GM18861 (cell line): ENCODE measurements at regions not wholly inside any gene's neighbourhood (a gene's known extent, or its start where the extent isn't known, plus 50 kb on each side); places are given as distances from the start of the nearest gene placed in this dataset.

Source experiments
- ATAC-seq: cut with Tn5 transposase; IDR thresholded peaks from one replicate; pipeline ENCODE4 v1.9.1; 2021; ENCODE audit not compliant: unreplicated experiment

GRCh38 chr13:105587786-105588185 lies 947.7 kb downstream of the EFNB2 start:
- no peak for ATAC-seq

GRCh38 chr13:105579821-105580710 lies 955.4 kb downstream of the EFNB2 start:
- ATAC-seq: no peak

- ATAC-seq: no peak
These were observed 962.3 kb downstream of the EFNB2 start for GRCh38 chr13:105573136-105573535.

GRCh38 chr13:105572401-105572800 lies 963.1 kb downstream of the EFNB2 start:
- no peak for ATAC-seq

GRCh38 chr13:105569816-105570215 lies 965.6 kb downstream of the EFNB2 start:
- ATAC-seq: no peak

- ATAC-seq: no peak
These were observed 967.4 kb downstream of the EFNB2 start for GRCh38 chr13:105567951-105568525.

- no peak for ATAC-seq
These were observed 970.2 kb downstream of the EFNB2 start for GRCh38 chr13:105565136-105565727.

- no peak for ATAC-seq
These were observed 983.4 kb downstream of the EFNB2 start for GRCh38 chr13:105552078-105552477.

GRCh38 chr13:105547851-105548250 lies 987.6 kb downstream of the EFNB2 start:
- ATAC-seq: no peak

- no peak for ATAC-seq
These were observed 989.7 kb downstream of the EFNB2 start for GRCh38 chr13:105545811-105546210.

GRCh38 chr13:105543742-105544141 lies 991.7 kb downstream of the EFNB2 start:
- ATAC-seq: no peak

- no peak for ATAC-seq
These were observed 993.9 kb downstream of the EFNB2 start for GRCh38 chr13:105541565-105541964.

GRCh38 chr13:105538346-105538745 lies 997.1 kb downstream of the EFNB2 start:
- no peak for ATAC-seq

- ATAC-seq: no peak
These were observed 998.3 kb downstream of the EFNB2 start for GRCh38 chr13:105537113-105537512.

- no peak for ATAC-seq
These were observed 1005.0 kb downstream of the EFNB2 start for GRCh38 chr13:105530468-105530867.

- ATAC-seq: no peak
These were observed 1008.3 kb downstream of the EFNB2 start for GRCh38 chr13:105527127-105527526.

GRCh38 chr13:105519771-105520170 lies 1015.7 kb downstream of the EFNB2 start:
- ATAC-seq: no peak

- ATAC-seq: no peak
These were observed 1017.4 kb downstream of the EFNB2 start for GRCh38 chr13:105518086-105518485.

- ATAC-seq: no peak
These were observed 1021.1 kb downstream of the EFNB2 start for GRCh38 chr13:105514401-105514800.

GRCh38 chr13:105513448-105513847 lies 1022.0 kb downstream of the EFNB2 start:
- no peak for ATAC-seq

- ATAC-seq: no peak
These were observed 1025.3 kb downstream of the EFNB2 start for GRCh38 chr13:105509981-105510762.
